WTC11 (cell line): ENCODE measurements at regions not wholly inside any gene's neighbourhood (a gene's known extent, or its start where the extent isn't known, plus 50 kb on each side); places are given as distances from the start of the nearest gene placed in this dataset.

Experiments
- ATAC-seq: fragments of 200-7000 bp; cut with Tn5 transposase; 2 replicates; pipeline ENCODE4 v1.10.0; 2021; ENCODE audit warnings: mild to moderate bottlenecking, moderate library complexity
- CTCF ChIA-PET: fragments of 300-600 bp; sonication (Branson Sonifier 250); formaldehyde crosslinking; loops from one replicate; lab custom pipeline; 2021; ENCODE audit warnings: antibody characterized with exemption; lab: Charles Lee
- POLR2A ChIA-PET: fragments of 350-600 bp; sonication (Branson Sonifier 250); formaldehyde crosslinking; loops from one replicate; lab custom pipeline; 2021; ENCODE audit warnings: antibody characterized with exemption; lab: Charles Lee
- DNase-seq: peaks from one replicate; pipeline ENCODE4 v3.0.0; 2021; ENCODE audit warnings: low spot score
- H3K27ac Mint-ChIP-seq: 2 replicates; pipeline ENCODE4 v1.8.0; 2021; ENCODE audit warnings: mixed read lengths
- H3K27me3 Mint-ChIP-seq: 2 replicates; pipeline ENCODE4 v1.8.0; 2021; ENCODE audit warnings: low read depth, mild to moderate bottlenecking, moderate library complexity, mixed read lengths
- H3K36me3 Mint-ChIP-seq: 2 replicates; pipeline ENCODE4 v1.8.0; 2021; ENCODE audit warnings: mixed read lengths
- H3K4me1 Mint-ChIP-seq: 2 replicates; pipeline ENCODE4 v1.8.0; 2022; ENCODE audit warnings: mixed read lengths
- H3K4me3 Mint-ChIP-seq: 2 replicates; pipeline ENCODE4 v1.8.0; 2021; ENCODE audit warnings: mild to moderate bottlenecking, moderate library complexity, mixed read lengths
- H3K9me3 Mint-ChIP-seq: 2 replicates; pipeline ENCODE4 v1.8.0; 2021; ENCODE audit warnings: mixed read lengths
- ATF1 ChIP-seq: sonication (generic); formaldehyde crosslinking; IDR thresholded peaks from 2 replicates; pipeline ENCODE4 v1.8.1; 2023; ENCODE audit warnings: mild to moderate bottlenecking, moderate library complexity, missing genetic modification reagents
- ELF4 ChIP-seq: sonication (generic); formaldehyde crosslinking; IDR thresholded peaks from 2 replicates; pipeline ENCODE4 v1.8.1; 2022; ENCODE audit warnings: low read depth, mild to moderate bottlenecking, moderate library complexity, missing genetic modification reagents
- EMX1 ChIP-seq: fragments of 250-450 bp; sonication (Bioruptor Pico); IDR thresholded peaks from 2 replicates; pipeline ENCODE4 v1.8.0; 2021; ENCODE audit warnings: mild to moderate bottlenecking
- FOXJ3 ChIP-seq: sonication (generic); formaldehyde crosslinking; IDR thresholded peaks from 2 replicates; pipeline ENCODE4 v1.9.0; 2021; ENCODE audit warnings: missing genetic modification reagents, mild to moderate bottlenecking, borderline replicate concordance
- IRF1 ChIP-seq: sonication (generic); formaldehyde crosslinking; IDR thresholded peaks from 2 replicates; pipeline ENCODE4 v1.8.0; 2023; ENCODE audit warnings: missing genetic modification reagents
- IRF2 ChIP-seq: sonication (generic); formaldehyde crosslinking; IDR thresholded peaks from 2 replicates; pipeline ENCODE4 v1.8.0; 2022; ENCODE audit warnings: low read depth, missing genetic modification reagents, borderline replicate concordance
- JAZF1 ChIP-seq: fragments of 250-450 bp; sonication (Bioruptor Pico); IDR thresholded peaks from 2 replicates; pipeline ENCODE4 v1.9.0; 2021; ENCODE audit warnings: moderate library complexity, mild to moderate bottlenecking, inconsistent platforms
- MXD4 ChIP-seq: fragments of 250-450 bp; sonication (Bioruptor Pico); IDR thresholded peaks from 2 replicates; pipeline ENCODE4 v1.8.0; 2021; ENCODE audit warnings: mild to moderate bottlenecking, moderate library complexity, borderline replicate concordance
- MYBL2 ChIP-seq: sonication (generic); formaldehyde crosslinking; IDR thresholded peaks from 2 replicates; pipeline ENCODE4 v1.8.1; 2023; ENCODE audit warnings: mild to moderate bottlenecking, moderate library complexity, missing genetic modification reagents
- ZNF138 ChIP-seq: sonication (generic); formaldehyde crosslinking; conservative IDR thresholded peaks from 2 replicates; pipeline ENCODE4 v1.8.1; 2022; ENCODE audit warnings: mild to moderate bottlenecking, moderate library complexity, missing genetic modification reagents
- ZNF232 ChIP-seq: sonication (generic); formaldehyde crosslinking; IDR thresholded peaks from 2 replicates; pipeline ENCODE4 v1.8.0; 2022; ENCODE audit warnings: mild to moderate bottlenecking, missing genetic modification reagents
- ZNF281 ChIP-seq: sonication (generic); formaldehyde crosslinking; IDR thresholded peaks from 2 replicates; pipeline ENCODE4 v1.8.0; 2023; ENCODE audit warnings: mild to moderate bottlenecking, missing genetic modification reagents
- ZNF396 ChIP-seq: fragments of 250-450 bp; sonication (Bioruptor Pico); IDR thresholded peaks from 2 replicates; pipeline ENCODE4 v1.8.0; 2021; ENCODE audit warnings: mild to moderate bottlenecking, moderate library complexity, borderline replicate concordance
- ZNF671 ChIP-seq: fragments of 250-450 bp; sonication (Bioruptor Pico); IDR thresholded peaks from 2 replicates; pipeline ENCODE4 v1.8.0; 2021; ENCODE audit warnings: mild to moderate bottlenecking
- TF ChIP-seq, protein P1 (sequence below): sonication (generic); formaldehyde crosslinking; IDR thresholded peaks from 2 replicates; pipeline ENCODE4 v1.8.1; 2023; ENCODE audit warnings: mild to moderate bottlenecking, missing genetic modification reagents, moderate library complexity
- TF ChIP-seq, protein P2 (sequence below): fragments of 250-450 bp; sonication (Bioruptor Pico); IDR thresholded peaks from 2 replicates; pipeline ENCODE4 v1.9.0; 2021; ENCODE audit warnings: mild to moderate bottlenecking, borderline replicate concordance
- TF ChIP-seq, protein P3 (sequence below): sonication (generic); formaldehyde crosslinking; IDR thresholded peaks from 2 replicates; pipeline ENCODE4 v1.8.1; 2022; ENCODE audit warnings: low read depth, missing genetic modification reagents, borderline replicate concordance

GRCh38 chr2:145075454-145076062, 555.6 kb upstream of the ZEB2 start (continued):
- TF ChIP-seq, protein P1, sequence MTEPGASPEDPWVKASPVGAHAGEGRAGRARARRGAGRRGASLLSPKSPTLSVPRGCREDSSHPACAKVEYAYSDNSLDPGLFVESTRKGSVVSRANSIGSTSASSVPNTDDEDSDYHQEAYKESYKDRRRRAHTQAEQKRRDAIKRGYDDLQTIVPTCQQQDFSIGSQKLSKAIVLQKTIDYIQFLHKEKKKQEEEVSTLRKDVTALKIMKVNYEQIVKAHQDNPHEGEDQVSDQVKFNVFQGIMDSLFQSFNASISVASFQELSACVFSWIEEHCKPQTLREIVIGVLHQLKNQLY (CRISPR knock-in tag), result no peak
- no peak for TF ChIP-seq ZNF671 (CRISPR knock-in tag)

DNA sequence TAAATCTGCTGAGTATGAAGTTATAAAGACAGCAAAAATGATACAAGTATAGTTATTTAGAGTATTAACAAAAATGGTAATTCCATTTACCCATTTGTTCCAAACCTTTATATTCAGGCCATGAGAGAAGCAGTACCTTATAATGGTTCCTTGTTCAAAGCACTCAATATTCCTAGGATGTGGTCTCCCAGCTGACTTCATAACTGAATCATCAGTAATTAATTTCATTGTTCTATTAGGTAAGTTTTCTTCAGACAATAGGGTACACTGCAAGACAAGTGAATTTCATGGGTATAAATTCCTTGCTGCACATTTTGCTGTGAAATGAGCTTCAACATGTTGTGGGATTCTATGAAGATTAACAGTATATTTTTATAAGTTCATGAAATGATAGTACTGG, 550.8 kb upstream of the ZEB2 start:
- no peak for DNase-seq
- Mint-ChIP-seq H3K27me3 (no peaks in the 10 kb centered on the region), H3K36me3 (peaks cover 9% of the 10 kb centered on the region), H3K27ac (no peak overlapping the region), H3K4me1 (peaks cover 14% of the 10 kb centered on the region), H3K9me3 (peaks cover 27% of the 10 kb centered on the region), H3K4me3 (no peak overlapping the region)
- ATAC-seq, result no peak
- CTCF ChIA-PET, result no interaction called here
- POLR2A ChIA-PET, result no interaction called here
- TF ChIP-seq IRF1 (no peak), ZNF232 (CRISPR knock-in tag) (no peak), IRF2 (CRISPR knock-in tag) (no peak), ZNF281 (CRISPR knock-in tag) (no peak)

DNA sequence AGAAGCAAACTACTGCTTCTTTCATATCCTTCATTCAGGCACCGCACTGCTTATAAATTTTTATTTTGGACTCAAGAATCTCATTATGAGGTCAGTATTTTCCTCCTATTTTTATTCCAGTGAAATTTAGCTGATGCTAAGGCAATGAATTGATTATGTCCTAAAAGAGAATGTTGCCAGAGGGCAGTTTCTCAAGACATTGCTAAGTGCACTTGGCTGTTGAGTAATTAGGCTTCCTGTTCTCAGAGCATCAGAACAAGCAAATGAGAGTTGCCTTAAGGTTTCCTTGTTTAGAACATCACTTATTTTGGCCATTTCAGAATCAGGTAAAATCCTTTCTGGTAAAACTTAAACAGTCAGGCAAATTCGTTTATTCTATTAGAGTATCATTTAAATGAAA, 548.6 kb upstream of the ZEB2 start:
- no peak for DNase-seq
- TF ChIP-seq ZNF671 (CRISPR knock-in tag), result no peak
- TF ChIP-seq, protein P2, sequence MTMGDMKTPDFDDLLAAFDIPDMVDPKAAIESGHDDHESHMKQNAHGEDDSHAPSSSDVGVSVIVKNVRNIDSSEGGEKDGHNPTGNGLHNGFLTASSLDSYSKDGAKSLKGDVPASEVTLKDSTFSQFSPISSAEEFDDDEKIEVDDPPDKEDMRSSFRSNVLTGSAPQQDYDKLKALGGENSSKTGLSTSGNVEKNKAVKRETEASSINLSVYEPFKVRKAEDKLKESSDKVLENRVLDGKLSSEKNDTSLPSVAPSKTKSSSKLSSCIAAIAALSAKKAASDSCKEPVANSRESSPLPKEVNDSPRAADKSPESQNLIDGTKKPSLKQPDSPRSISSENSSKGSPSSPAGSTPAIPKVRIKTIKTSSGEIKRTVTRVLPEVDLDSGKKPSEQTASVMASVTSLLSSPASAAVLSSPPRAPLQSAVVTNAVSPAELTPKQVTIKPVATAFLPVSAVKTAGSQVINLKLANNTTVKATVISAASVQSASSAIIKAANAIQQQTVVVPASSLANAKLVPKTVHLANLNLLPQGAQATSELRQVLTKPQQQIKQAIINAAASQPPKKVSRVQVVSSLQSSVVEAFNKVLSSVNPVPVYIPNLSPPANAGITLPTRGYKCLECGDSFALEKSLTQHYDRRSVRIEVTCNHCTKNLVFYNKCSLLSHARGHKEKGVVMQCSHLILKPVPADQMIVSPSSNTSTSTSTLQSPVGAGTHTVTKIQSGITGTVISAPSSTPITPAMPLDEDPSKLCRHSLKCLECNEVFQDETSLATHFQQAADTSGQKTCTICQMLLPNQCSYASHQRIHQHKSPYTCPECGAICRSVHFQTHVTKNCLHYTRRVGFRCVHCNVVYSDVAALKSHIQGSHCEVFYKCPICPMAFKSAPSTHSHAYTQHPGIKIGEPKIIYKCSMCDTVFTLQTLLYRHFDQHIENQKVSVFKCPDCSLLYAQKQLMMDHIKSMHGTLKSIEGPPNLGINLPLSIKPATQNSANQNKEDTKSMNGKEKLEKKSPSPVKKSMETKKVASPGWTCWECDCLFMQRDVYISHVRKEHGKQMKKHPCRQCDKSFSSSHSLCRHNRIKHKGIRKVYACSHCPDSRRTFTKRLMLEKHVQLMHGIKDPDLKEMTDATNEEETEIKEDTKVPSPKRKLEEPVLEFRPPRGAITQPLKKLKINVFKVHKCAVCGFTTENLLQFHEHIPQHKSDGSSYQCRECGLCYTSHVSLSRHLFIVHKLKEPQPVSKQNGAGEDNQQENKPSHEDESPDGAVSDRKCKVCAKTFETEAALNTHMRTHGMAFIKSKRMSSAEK (CRISPR knock-in tag), result no peak
- no peak for TF ChIP-seq MXD4
- no peak for TF ChIP-seq ELF4 (CRISPR knock-in tag)
- TF ChIP-seq ZNF138 (CRISPR knock-in tag), result no peak
- no peak for TF ChIP-seq ATF1 (CRISPR knock-in tag)
- no peak for TF ChIP-seq ZNF396
- no peak for ATAC-seq
- Mint-ChIP-seq H3K4me1 (peaks cover 15% of the 10 kb centered on the region), H3K27me3 (no peaks in the 10 kb centered on the region), H3K27ac (no peak overlapping the region), H3K4me3 (no peak overlapping the region), H3K36me3 (peaks cover 9% of the 10 kb centered on the region), H3K9me3 (peaks cover 27% of the 10 kb centered on the region)
- ChIA-PET CTCF (no interaction called here), POLR2A (no interaction called here)

GRCh38 chr2:145067549-145068030, 547.7 kb upstream of the ZEB2 start:
- Mint-ChIP-seq H3K4me1 (peaks cover 15% of the 10 kb centered on the region), H3K4me3 (no peak overlapping the region), H3K27me3 (no peaks in the 10 kb centered on the region), H3K36me3 (peaks cover 9% of the 10 kb centered on the region), H3K27ac (no peak overlapping the region), H3K9me3 (peaks cover 27% of the 10 kb centered on the region)
- ATAC-seq, result no peak
- ChIA-PET POLR2A (no interaction called here), CTCF (no interaction called here)
- no peak for DNase-seq
- no peak for TF ChIP-seq MYBL2 (CRISPR knock-in tag)
- TF ChIP-seq EMX1, result no peak
- TF ChIP-seq ZNF281 (CRISPR knock-in tag), result no peak
- no peak for TF ChIP-seq ZNF138 (CRISPR knock-in tag)
- TF ChIP-seq, protein P3, sequence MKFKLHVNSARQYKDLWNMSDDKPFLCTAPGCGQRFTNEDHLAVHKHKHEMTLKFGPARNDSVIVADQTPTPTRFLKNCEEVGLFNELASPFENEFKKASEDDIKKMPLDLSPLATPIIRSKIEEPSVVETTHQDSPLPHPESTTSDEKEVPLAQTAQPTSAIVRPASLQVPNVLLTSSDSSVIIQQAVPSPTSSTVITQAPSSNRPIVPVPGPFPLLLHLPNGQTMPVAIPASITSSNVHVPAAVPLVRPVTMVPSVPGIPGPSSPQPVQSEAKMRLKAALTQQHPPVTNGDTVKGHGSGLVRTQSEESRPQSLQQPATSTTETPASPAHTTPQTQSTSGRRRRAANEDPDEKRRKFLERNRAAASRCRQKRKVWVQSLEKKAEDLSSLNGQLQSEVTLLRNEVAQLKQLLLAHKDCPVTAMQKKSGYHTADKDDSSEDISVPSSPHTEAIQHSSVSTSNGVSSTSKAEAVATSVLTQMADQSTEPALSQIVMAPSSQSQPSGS (CRISPR knock-in tag), result no peak
- no peak for TF ChIP-seq FOXJ3
- TF ChIP-seq JAZF1, result no peak
